ENCODE measurements at regions not wholly inside any gene's neighbourhood (a gene's known extent, or its start where the extent isn't known, plus 50 kb on each side); places are given as distances from the start of the nearest gene placed in this dataset.

- DNase-seq = no peak
Measured at GRCh38 chr4:89665662-89666061, 171.3 kb downstream of the SNCA start.

GRCh38 chr4:89664521-89664920 lies 172.4 kb downstream of the SNCA start:
- no peak for DNase-seq

GRCh38 chr4:89661173-89661899 lies 175.6 kb downstream of the SNCA start:
- DNase-seq = no peak

GRCh38 chr4:89660444-89661172 lies 176.4 kb downstream of the SNCA start:
- DNase-seq = no peak

GRCh38 chr4:89658701-89659024 lies 178.3 kb downstream of the SNCA start:
- no peak for DNase-seq

GRCh38 chr4:89657931-89658700 lies 178.8 kb downstream of the SNCA start:
- no peak for DNase-seq

- no peak for DNase-seq
Measured at GRCh38 chr4:89653012-89653411, 183.9 kb downstream of the SNCA start.

- DNase-seq = no peak
Measured at GRCh38 chr4:89645482-89645881, 191.5 kb downstream of the SNCA start.

GRCh38 chr4:89641367-89641687 lies 195.6 kb downstream of the SNCA start:
- DNase-seq = no peak

GRCh38 chr4:89640620-89641366 lies 196.2 kb downstream of the SNCA start:
- DNase-seq = peak; percentile 43 to 78

GRCh38 chr4:89639395-89639794 lies 197.6 kb downstream of the SNCA start:
- no peak for DNase-seq

GRCh38 chr4:89625599-89626293 lies 211.2 kb downstream of the SNCA start:
- no peak for DNase-seq

- DNase-seq = no peak
Measured at GRCh38 chr4:89619206-89619962, 217.6 kb downstream of the SNCA start.

GRCh38 chr4:89618151-89618550 lies 218.8 kb downstream of the SNCA start:
- no peak for DNase-seq

- no peak for DNase-seq
Measured at GRCh38 chr4:89617317-89617716, 219.6 kb downstream of the SNCA start.

GRCh38 chr4:89616382-89616781 lies 220.6 kb downstream of the SNCA start:
- DNase-seq = no peak

- no peak for DNase-seq
Measured at GRCh38 chr4:89615051-89615450, 221.9 kb downstream of the SNCA start.

- no peak for DNase-seq
Measured at GRCh38 chr4:89614155-89614554, 222.8 kb downstream of the SNCA start.

GRCh38 chr4:89610236-89610635 lies 226.7 kb downstream of the SNCA start:
- DNase-seq = no peak

GRCh38 chr4:89609756-89610155 lies 227.2 kb downstream of the SNCA start:
- DNase-seq = no peak

GRCh38 chr4:89604951-89605350 lies 232.0 kb downstream of the SNCA start:
- no peak for DNase-seq

GRCh38 chr4:89599026-89599425 lies 237.9 kb downstream of the SNCA start:
- no peak for DNase-seq

Measured in SHP77 (cell line).